Ascending aorta (tissue), 2 donors: ENCODE measurements at regions not wholly inside any gene's neighbourhood (a gene's known extent, or its start where the extent isn't known, plus 50 kb on each side); places are given as distances from the start of the nearest gene placed in this dataset.

Experiments
- DNase-seq, 2 donors: peaks; one replicate each; pipeline ENCODE4 v3.0.0-alpha.2; 2019; ENCODE audit warnings: low spot score in 2 of 2
- H3K27ac ChIP-seq, 2 donors: fragments of 200-600 bp; sonication (generic); one replicate each; pipeline ENCODE4 v1.5.1; 2016 to 2017; ENCODE audit warnings: mild to moderate bottlenecking in 1 of 2
- H3K27me3 ChIP-seq: fragments of 200-600 bp; sonication (generic); one replicate; pipeline ENCODE4 v1.5.1; 2017
- H3K36me3 ChIP-seq, 2 donors: fragments of 200-600 bp; sonication (generic); one replicate each; pipeline ENCODE4 v1.5.1; 2016
- H3K4me1 ChIP-seq, 2 donors: fragments of 200-600 bp; sonication (generic); one replicate each; pipeline ENCODE4 v1.5.1; 2016 to 2017; ENCODE audit warnings: mild to moderate bottlenecking in 1 of 2
- H3K4me3 ChIP-seq, 2 donors: fragments of 200-600 bp; sonication (generic); one replicate each; pipeline ENCODE4 v1.5.1; 2016 to 2017; ENCODE audit warnings: mild to moderate bottlenecking in 1 of 2
- H3K9me3 ChIP-seq, 2 donors: fragments of 200-600 bp; sonication (generic); one replicate each; pipeline ENCODE4 v1.5.1; 2016
- intact Hi-C: fragments of 100-400 bp; cut with DNase I; formaldehyde crosslinking; loops from one replicate; pipeline ENCODE4 v1.15.1; 2023
- TF ChIP-seq, protein P1 (sequence below), 3 experiments: fragments of 200-600 bp in 2 of 3; fragments of 450-650 bp in 1 of 3; sonication (generic) in 2 of 3; IDR thresholded peaks; one replicate each; pipeline ENCODE4 v1.5.1; 2016 to 2019; ENCODE audit warnings: antibody characterized with exemption in 3 of 3, mild to moderate bottlenecking in 1 of 3, moderate library complexity in 1 of 3

DNA sequence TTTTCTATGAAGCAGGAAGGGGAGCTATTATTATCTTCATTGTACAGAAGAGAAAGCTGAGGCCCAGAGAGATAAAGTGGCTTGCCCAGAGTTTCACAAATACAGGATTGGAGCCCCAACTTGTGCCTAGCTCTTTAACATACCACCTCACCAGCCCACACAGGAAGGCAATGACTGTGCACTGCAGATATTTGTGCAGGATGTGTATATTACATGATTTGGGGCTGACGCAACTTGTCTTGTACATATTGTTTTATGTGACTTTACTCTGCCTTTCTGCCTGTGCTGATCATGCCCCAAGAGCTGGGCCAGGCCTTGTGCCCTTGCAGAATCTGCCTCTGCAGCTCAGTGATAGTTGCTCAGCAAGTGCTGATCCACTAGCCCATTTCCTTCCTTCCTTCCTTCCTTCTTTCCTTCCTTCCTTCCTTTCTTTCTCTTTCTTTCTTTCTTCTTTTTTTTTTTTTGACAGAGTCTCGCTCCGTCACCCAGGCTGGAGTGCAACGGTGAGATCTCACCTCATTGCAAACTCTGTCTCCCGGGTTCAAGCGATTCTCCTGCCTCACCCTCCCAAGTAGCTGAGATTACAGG, 106.6 kb upstream of the TBCA start:
- TF ChIP-seq, protein P1, sequence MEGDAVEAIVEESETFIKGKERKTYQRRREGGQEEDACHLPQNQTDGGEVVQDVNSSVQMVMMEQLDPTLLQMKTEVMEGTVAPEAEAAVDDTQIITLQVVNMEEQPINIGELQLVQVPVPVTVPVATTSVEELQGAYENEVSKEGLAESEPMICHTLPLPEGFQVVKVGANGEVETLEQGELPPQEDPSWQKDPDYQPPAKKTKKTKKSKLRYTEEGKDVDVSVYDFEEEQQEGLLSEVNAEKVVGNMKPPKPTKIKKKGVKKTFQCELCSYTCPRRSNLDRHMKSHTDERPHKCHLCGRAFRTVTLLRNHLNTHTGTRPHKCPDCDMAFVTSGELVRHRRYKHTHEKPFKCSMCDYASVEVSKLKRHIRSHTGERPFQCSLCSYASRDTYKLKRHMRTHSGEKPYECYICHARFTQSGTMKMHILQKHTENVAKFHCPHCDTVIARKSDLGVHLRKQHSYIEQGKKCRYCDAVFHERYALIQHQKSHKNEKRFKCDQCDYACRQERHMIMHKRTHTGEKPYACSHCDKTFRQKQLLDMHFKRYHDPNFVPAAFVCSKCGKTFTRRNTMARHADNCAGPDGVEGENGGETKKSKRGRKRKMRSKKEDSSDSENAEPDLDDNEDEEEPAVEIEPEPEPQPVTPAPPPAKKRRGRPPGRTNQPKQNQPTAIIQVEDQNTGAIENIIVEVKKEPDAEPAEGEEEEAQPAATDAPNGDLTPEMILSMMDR (IDR thresholded peaks at IDR 0.05): no peak
- H3K4me1 ChIP-seq: no peaks in the 10 kb centered on the region
- intact Hi-C loops: no loop called here
- H3K4me3 ChIP-seq: no peak overlapping the region
- no peaks in the 10 kb centered on the region for H3K9me3 ChIP-seq
- H3K36me3 ChIP-seq: no peaks in the 10 kb centered on the region
- no peaks in the 10 kb centered on the region for H3K27me3 ChIP-seq
- DNase-seq: no peak
- H3K27ac ChIP-seq: no peak overlapping the region

DNA sequence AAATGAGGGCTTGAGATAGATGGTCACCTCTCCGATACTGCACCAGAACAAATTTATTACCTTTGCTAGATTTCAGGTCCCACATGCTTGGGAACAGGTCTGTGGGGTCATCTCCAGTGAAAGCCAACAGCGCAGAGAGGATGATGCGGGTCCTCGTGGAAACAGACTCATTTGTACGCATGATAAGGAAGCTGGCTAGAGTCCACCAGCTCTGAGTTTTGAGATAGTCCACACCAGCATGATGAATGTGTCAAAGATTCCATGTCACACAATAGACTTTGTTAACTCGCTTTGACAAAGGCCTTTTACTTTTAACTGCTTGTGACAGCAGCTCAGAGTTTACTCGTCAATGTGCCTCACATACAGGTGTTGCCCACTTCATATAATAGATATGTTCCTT, 105.4 kb upstream of the TBCA start:
- Histone ChIP-seq H3K27ac (no peak overlapping the region), H3K4me1 (no peaks in the 10 kb centered on the region), H3K36me3 (no peaks in the 10 kb centered on the region), H3K4me3 (no peak overlapping the region), H3K27me3 (no peaks in the 10 kb centered on the region), H3K9me3 (no peaks in the 10 kb centered on the region)
- TF ChIP-seq, protein P1 (IDR thresholded peaks at IDR 0.05): no peak
- intact Hi-C loops: no loop called here
- DNase-seq: no peak

DNA sequence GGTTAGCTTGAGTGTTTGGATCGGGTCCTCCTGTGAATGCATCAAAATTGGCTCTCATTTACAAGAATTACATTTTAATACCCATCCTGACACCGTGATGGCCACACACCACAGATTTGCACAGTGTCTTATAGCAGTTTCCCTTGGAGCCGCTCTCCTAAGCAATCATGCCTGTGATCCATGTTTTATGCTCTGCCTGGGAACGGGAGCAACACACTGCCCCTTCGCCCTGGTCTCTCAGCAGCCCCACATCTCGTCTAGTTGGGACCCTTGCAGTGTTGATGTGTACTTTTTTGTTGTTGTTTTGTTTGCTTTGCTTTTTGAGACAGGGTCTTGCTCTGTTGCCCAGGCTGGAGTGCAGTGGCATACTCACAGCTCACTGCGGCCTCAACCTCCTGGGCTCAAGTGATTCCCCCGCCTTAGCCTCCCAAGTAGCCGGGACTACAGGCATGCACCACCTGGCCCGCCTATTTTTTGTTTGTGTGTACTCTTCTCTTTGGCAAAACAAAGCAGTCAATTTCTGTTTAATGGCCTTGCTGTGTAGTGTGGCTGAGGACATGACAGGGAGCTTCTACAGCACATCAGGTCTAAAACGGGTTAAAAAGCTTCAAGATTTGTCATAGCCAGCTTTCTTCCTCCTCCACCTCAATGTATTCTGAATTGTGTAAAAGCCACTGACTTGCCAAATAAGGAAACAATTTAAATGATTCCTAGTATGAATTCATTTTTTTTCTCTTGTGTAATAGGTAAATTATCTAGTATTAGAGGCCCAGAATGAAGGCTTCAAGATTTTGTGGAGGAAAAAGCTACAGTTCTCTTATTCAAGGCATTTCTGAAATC, 101.6 kb upstream of the TBCA start:
- Histone ChIP-seq H3K4me1 (no peaks in the 10 kb centered on the region), H3K9me3 (no peaks in the 10 kb centered on the region), H3K27ac (no peak overlapping the region), H3K4me3 (no peak overlapping the region), H3K36me3 (no peaks in the 10 kb centered on the region), H3K27me3 (no peaks in the 10 kb centered on the region)
- no peak for DNase-seq
- TF ChIP-seq, protein P1 (IDR thresholded peaks at IDR 0.05): no peak
- intact Hi-C loops: no loop called here

DNA sequence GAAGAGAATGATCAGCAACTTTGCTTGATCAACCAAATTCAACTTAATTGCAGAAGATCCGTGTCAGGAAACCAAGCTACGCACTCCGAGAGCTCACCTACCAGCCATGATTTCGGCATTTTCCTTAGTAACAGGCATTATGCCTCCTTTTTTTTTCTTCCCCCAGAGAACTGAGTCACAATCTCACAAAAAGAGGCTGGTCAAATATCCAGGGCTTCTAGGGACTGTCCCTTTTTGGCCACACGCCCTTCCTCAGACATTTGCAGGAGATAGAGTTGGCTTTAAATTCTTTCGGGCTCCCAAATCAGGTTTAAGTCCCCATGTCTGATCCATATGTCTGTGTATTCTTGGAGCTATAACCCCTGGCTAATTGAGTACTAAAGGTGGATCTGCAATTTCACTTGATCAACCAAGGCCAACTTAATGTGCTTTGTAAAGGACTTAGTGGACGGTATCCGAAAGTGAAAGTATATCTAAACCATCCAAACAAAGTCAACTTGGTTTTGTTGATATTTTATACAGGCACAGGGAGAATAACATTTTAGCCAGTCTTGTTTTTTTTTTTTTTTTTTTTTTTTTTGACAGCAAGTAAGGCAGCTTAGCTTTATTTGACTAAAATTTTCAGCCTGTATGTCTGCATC, 100.8 kb upstream of the TBCA start:
- Histone ChIP-seq H3K36me3 (no peaks in the 10 kb centered on the region), H3K27me3 (no peaks in the 10 kb centered on the region), H3K9me3 (no peaks in the 10 kb centered on the region), H3K4me3 (no peak overlapping the region), H3K4me1 (no peaks in the 10 kb centered on the region), H3K27ac (no peak overlapping the region)
- TF ChIP-seq, protein P1 (IDR thresholded peaks at IDR 0.05): no peak
- no peak for DNase-seq
- intact Hi-C loops: no loop called here

DNA sequence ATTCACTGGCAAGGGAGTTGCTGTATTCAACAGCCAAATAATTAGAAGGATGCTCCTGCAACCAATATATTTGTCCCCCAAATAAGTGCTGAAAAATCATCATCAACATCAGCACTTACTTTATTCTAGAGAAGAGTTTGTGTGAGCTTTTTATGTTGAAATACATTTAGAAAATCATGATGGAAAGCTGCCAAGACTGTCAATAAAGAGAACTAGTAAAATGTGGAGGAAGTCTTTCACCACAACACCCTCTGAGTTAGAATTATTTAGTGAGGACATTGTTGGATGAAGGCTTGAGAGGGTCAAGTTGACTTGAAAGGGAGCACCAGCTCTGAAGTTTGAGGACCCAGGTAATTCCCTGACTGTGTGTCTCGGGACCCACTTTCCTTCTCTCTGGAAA, 100.2 kb upstream of the TBCA start:
- TF ChIP-seq, protein P1 (IDR thresholded peaks at IDR 0.05): no peak
- Histone ChIP-seq H3K4me3 (no peak overlapping the region), H3K27ac (no peak overlapping the region), H3K36me3 (no peaks in the 10 kb centered on the region), H3K4me1 (no peaks in the 10 kb centered on the region), H3K27me3 (no peaks in the 10 kb centered on the region), H3K9me3 (no peaks in the 10 kb centered on the region)
- no peak for DNase-seq
- intact Hi-C loops: no loop called here
